ENCODE measurements at regions not wholly inside any gene's neighbourhood (a gene's known extent, or its start where the extent isn't known, plus 50 kb on each side); places are given as distances from the start of the nearest gene placed in this dataset.

- no peak for TF ChIP-seq CTCF (IDR thresholded peaks at IDR 0.05)
- ATAC-seq (no peak), DNase-seq (no peak)
- intact Hi-C loops (cut with DNase I), result no loop called here
- Histone ChIP-seq H3K27ac (no peak overlapping the region), H3K4me1 (no peaks in the 10 kb centered on the region), H3K36me3 (ENCODE audit: insufficient read depth in 1 of 2, low read depth in 1 of 2) (no peaks in the 10 kb centered on the region), H3K27me3 (ENCODE audit: insufficient read depth in 3 of 3, low read length in 2 of 3) (no peaks in the 10 kb centered on the region), H3K9me3 (no peaks in the 10 kb centered on the region), H3K4me3 (no peak overlapping the region)
- WGBS, 3 donors, result 62 to 76% (median 65%) methylated on average over 1 of the region's 1 CpG
These were observed 297.0 kb upstream of the PCDH20 start for GRCh38 chr13:61712621-61713020.

GRCh38 chr13:61709258-61709657, 293.6 kb upstream of the PCDH20 start:
- DNase-seq (no peak), ATAC-seq (no peak)
- Histone ChIP-seq H3K4me1 (no peaks in the 10 kb centered on the region), H3K9me3 (no peaks in the 10 kb centered on the region), H3K27me3 (ENCODE audit: insufficient read depth in 3 of 3, low read length in 2 of 3) (no peaks in the 10 kb centered on the region), H3K36me3 (ENCODE audit: insufficient read depth in 1 of 2, low read depth in 1 of 2) (no peaks in the 10 kb centered on the region), H3K4me3 (no peak overlapping the region), H3K27ac (no peak overlapping the region)
- no peak for TF ChIP-seq CTCF (IDR thresholded peaks at IDR 0.05)
- intact Hi-C loops (cut with DNase I), result no loop called here
- WGBS, 3 donors, result 84 to 97% (median 87%) methylated on average over 1 of the region's 1 CpG

GRCh38 chr13:61706899-61707298, 291.2 kb upstream of the PCDH20 start:
- no peaks in the 10 kb centered on the region for H3K27me3 ChIP-seq (ENCODE audit: insufficient read depth in 3 of 3, low read length in 2 of 3)
- H3K4me1 ChIP-seq, result no peaks in the 10 kb centered on the region
- intact Hi-C loops (cut with DNase I), result no loop called here
- DNase-seq, result no peak
- no peak overlapping the region for H3K27ac ChIP-seq
- H3K4me3 ChIP-seq, result no peak overlapping the region
- no peak for TF ChIP-seq CTCF (IDR thresholded peaks at IDR 0.05)
- no peaks in the 10 kb centered on the region for H3K36me3 ChIP-seq (ENCODE audit: insufficient read depth in 1 of 2, low read depth in 1 of 2)
- no peak for ATAC-seq
- 80 to 89% (median 83%) methylated on average over 2 of the region's 2 CpGs for WGBS, 3 donors
- no peaks in the 10 kb centered on the region for H3K9me3 ChIP-seq

- H3K27ac ChIP-seq, result no peak overlapping the region
- TF ChIP-seq CTCF (IDR thresholded peaks at IDR 0.05), result no peak
- ATAC-seq (no peak), DNase-seq (no peak)
- no peak overlapping the region for H3K4me3 ChIP-seq
- no peaks in the 10 kb centered on the region for H3K9me3 ChIP-seq
- intact Hi-C loops (cut with DNase I), result no loop called here
- H3K4me1 ChIP-seq, result no peaks in the 10 kb centered on the region
- WGBS, 3 donors, result 21 to 44% (median 34%) methylated on average over 2 of the region's 2 CpGs
- H3K27me3 ChIP-seq (ENCODE audit: insufficient read depth in 3 of 3, low read length in 2 of 3), result no peaks in the 10 kb centered on the region
- no peaks in the 10 kb centered on the region for H3K36me3 ChIP-seq (ENCODE audit: insufficient read depth in 1 of 2, low read depth in 1 of 2)
These were observed 285.0 kb upstream of the PCDH20 start for GRCh38 chr13:61700620-61701019.

- DNase-seq (no peak), ATAC-seq (no peak)
- Histone ChIP-seq H3K4me3 (no peak overlapping the region), H3K27me3 (ENCODE audit: insufficient read depth in 3 of 3, low read length in 2 of 3) (no peaks in the 10 kb centered on the region), H3K27ac (no peak overlapping the region), H3K4me1 (no peaks in the 10 kb centered on the region), H3K9me3 (no peaks in the 10 kb centered on the region), H3K36me3 (ENCODE audit: insufficient read depth in 1 of 2, low read depth in 1 of 2) (no peaks in the 10 kb centered on the region)
- intact Hi-C loops (cut with DNase I), result no loop called here
- 59 to 68% (median 65%) methylated on average over 4 of the region's 4 CpGs for WGBS, 3 donors
- TF ChIP-seq CTCF (IDR thresholded peaks at IDR 0.05), result no peak
These were observed 284.5 kb upstream of the PCDH20 start for GRCh38 chr13:61700181-61700580.

Measured in psoas muscle (tissue), 7 donors.